GM12878 (cell line): ENCODE measurements at regions not wholly inside any gene's neighbourhood (a gene's known extent, or its start where the extent isn't known, plus 50 kb on each side); places are given as distances from the start of the nearest gene placed in this dataset.

ENCODE experiments used
- ATAC-seq: fragments of 200-7000 bp; cut with Tn5 transposase; 3 replicates; pipeline ENCODE4 v1.9.1; 2020; ENCODE audit warnings: mild to moderate bottlenecking, moderate library complexity
- BruUV-seq: library from RNA; stranded (reverse); fragments of 400-500 nt; replicated peaks from 2 replicates; lab custom pipeline; 2021; lab: Mats Ljungman, UMichigan
- CTCF ChIA-PET: fragments of 300-600 bp; sonication (Branson Sonifier 250); formaldehyde crosslinking; extraction: SDS; loops from one replicate; lab custom pipeline; 2021; ENCODE audit warnings: inconsistent platforms; lab: Yijun Ruan, JAX
- POLR2A ChIA-PET: fragments of 350-600 bp; formaldehyde crosslinking; extraction: SDS; loops from one replicate; lab custom pipeline; 2021; ENCODE audit warnings: inconsistent platforms; lab: Charles Lee
- RAD21 ChIA-PET: fragments of 300-600 bp; sonication (Branson Sonifier 250); formaldehyde crosslinking; loops from one replicate; lab custom pipeline; 2023; ENCODE audit warnings: antibody characterized with exemption; ENCODE audit not compliant: unreplicated experiment; lab: Charles Lee
- SMC1A ChIA-PET: fragments of 300-600 bp; sonication (Branson Sonifier 250); formaldehyde crosslinking; loops from one replicate; lab custom pipeline; 2023; ENCODE audit not compliant: unreplicated experiment, uncharacterized antibody; lab: Charles Lee
- DNase-seq: peaks from one replicate; pipeline ENCODE4 v3.0.0-alpha.2; 2011; ENCODE audit warnings: low read depth, low spot score
- FAIRE-seq: peaks from 3 replicates; lab custom pipeline; 2011; peaks lifted over from hg19 to GRCh38; lab: Jason Lieb, UNC
- H2AFZ ChIP-seq: 2 replicates; pipeline ENCODE4 v1.6.0; 2011; ENCODE audit warnings: low read depth, low read length, control low read depth; ENCODE audit not compliant: control insufficient read depth
- H3K27ac ChIP-seq: 2 replicates; pipeline ENCODE4 v1.5.1; 2011; ENCODE audit warnings: control low read depth; ENCODE audit not compliant: control insufficient read depth, insufficient read depth
- H3K27me3 ChIP-seq, 2 experiments: replicated peaks in 1 of 2; 2 replicates each; pipeline versions ENCODE4 v1.6.0 to v1.6.1; 2011; ENCODE audit warnings: low read length in 1 of 2; ENCODE audit not compliant: control insufficient read depth in 2 of 2, insufficient read depth in 2 of 2
- H3K36me3 ChIP-seq, 2 experiments: 2 replicates each; pipeline ENCODE4 v1.5.1; 2011; ENCODE audit warnings: low read length in 1 of 2; ENCODE audit not compliant: control insufficient read depth in 2 of 2, insufficient read depth in 2 of 2
- H3K4me1 ChIP-seq: 2 replicates; pipeline ENCODE4 v1.6.1; 2011; ENCODE audit warnings: mild to moderate bottlenecking, low read length, moderate library complexity, mixed read lengths; ENCODE audit not compliant: control insufficient read depth, insufficient read depth
- H3K4me2 ChIP-seq: 2 replicates; pipeline ENCODE4 v1.6.0; 2011; ENCODE audit warnings: control low read depth; ENCODE audit not compliant: control insufficient read depth, insufficient read depth
- H3K4me3 ChIP-seq: fragments of 200-600 bp; sonication (generic); 2 replicates; pipeline ENCODE4 v1.5.1; 2016
- H3K79me2 ChIP-seq: 2 replicates; pipeline ENCODE4 v1.6.0; 2011; ENCODE audit warnings: low read length; ENCODE audit not compliant: control insufficient read depth, insufficient read depth
- H3K9ac ChIP-seq: 2 replicates; pipeline ENCODE4 v1.8.0; 2011; ENCODE audit warnings: low read length, control low read depth, mixed read lengths; ENCODE audit not compliant: control insufficient read depth, insufficient read depth
- H3K9me3 ChIP-seq: replicated peaks from 3 replicates; pipeline ENCODE4 v1.5.1; 2011; ENCODE audit warnings: mild to moderate bottlenecking, low read length; ENCODE audit not compliant: control insufficient read depth, insufficient read depth
- H4K20me1 ChIP-seq: 2 replicates; pipeline ENCODE4 v1.6.0; 2011; ENCODE audit not compliant: control insufficient read depth, insufficient read depth
- BCLAF1 ChIP-seq: fragments of 450-650 bp; IDR thresholded peaks from 2 replicates; pipeline ENCODE4 v1.6.1; 2017; ENCODE audit warnings: antibody characterized with exemption, mild to moderate bottlenecking, moderate library complexity
- BHLHE40 ChIP-seq, 2 experiments: fragments of 450-650 bp in 1 of 2; IDR thresholded peaks; 2 replicates each; pipeline ENCODE4 v1.6.1; 2011 to 2017; ENCODE audit warnings: low read depth in 2 of 2, borderline replicate concordance in 1 of 2, improper control_type of control experiment in 1 of 2, low read length in 1 of 2, mild to moderate bottlenecking in 1 of 2
- CUX1 ChIP-seq: IDR thresholded peaks from 2 replicates; pipeline ENCODE4 v1.6.1; 2012; ENCODE audit warnings: improper control_type of control experiment, low read depth, low read length; ENCODE audit not compliant: insufficient replicate concordance
- DPF2 ChIP-seq: fragments of 450-650 bp; IDR thresholded peaks from 2 replicates; pipeline ENCODE4 v1.6.1; 2017; ENCODE audit warnings: mild to moderate bottlenecking
- PML ChIP-seq: IDR thresholded peaks from 2 replicates; pipeline ENCODE4 v1.6.1; 2012; ENCODE audit warnings: low read length, inconsistent platforms
- STAT3 ChIP-seq: IDR thresholded peaks from 2 replicates; pipeline ENCODE4 v1.6.1; 2011; ENCODE audit warnings: low read depth, low read length, improper control_type of control experiment
- TCF7 ChIP-seq: IDR thresholded peaks from 2 replicates; pipeline ENCODE4 v1.6.1; 2014; ENCODE audit warnings: antibody characterized with exemption, borderline replicate concordance
- ZNF622 ChIP-seq: fragments of 450-650 bp; IDR thresholded peaks from 2 replicates; pipeline ENCODE4 v1.6.1; 2017; ENCODE audit warnings: mild to moderate bottlenecking, inconsistent platforms
- WGBS: methylation state at CpG from one replicate; pipeline ENCODE4 v1.1.6; 2016; ENCODE audit warnings: low lambda C conversion rate; ENCODE audit not compliant: insufficient replicate concordance, insufficient coverage; ENCODE audit errors: missing lambda C conversion rate; 5-methylcytosine and 5-hydroxymethylcytosine counted together
- in situ Hi-C: fragments of 300-500 bp; cut with MboI; formaldehyde crosslinking; loops from 9 replicates; pipeline ENCODE4 v1.14.3; 2018; ENCODE audit warnings: mixed read lengths
- intact Hi-C: fragments of 100-400 bp; cut with micrococcal nuclease; formaldehyde crosslinking; loops from one replicate; pipeline ENCODE4 v1.14.2; 2022; ENCODE audit not compliant: unreplicated experiment
- TF ChIP-seq, protein P1 (sequence below): fragments of 450-650 bp; IDR thresholded peaks from 2 replicates; pipeline ENCODE4 v1.6.1; 2018; ENCODE audit warnings: borderline replicate concordance, mild to moderate bottlenecking; ENCODE audit not compliant: partially characterized antibody
- TF ChIP-seq, protein P2 (sequence below): IDR thresholded peaks from 2 replicates; pipeline ENCODE4 v1.6.1; 2011; ENCODE audit warnings: borderline replicate concordance, low read depth, mild to moderate bottlenecking, moderate library complexity, mixed read lengths, low read length; ENCODE audit not compliant: insufficient read depth; ENCODE audit errors: extremely low read length

- TF ChIP-seq, protein P1, sequence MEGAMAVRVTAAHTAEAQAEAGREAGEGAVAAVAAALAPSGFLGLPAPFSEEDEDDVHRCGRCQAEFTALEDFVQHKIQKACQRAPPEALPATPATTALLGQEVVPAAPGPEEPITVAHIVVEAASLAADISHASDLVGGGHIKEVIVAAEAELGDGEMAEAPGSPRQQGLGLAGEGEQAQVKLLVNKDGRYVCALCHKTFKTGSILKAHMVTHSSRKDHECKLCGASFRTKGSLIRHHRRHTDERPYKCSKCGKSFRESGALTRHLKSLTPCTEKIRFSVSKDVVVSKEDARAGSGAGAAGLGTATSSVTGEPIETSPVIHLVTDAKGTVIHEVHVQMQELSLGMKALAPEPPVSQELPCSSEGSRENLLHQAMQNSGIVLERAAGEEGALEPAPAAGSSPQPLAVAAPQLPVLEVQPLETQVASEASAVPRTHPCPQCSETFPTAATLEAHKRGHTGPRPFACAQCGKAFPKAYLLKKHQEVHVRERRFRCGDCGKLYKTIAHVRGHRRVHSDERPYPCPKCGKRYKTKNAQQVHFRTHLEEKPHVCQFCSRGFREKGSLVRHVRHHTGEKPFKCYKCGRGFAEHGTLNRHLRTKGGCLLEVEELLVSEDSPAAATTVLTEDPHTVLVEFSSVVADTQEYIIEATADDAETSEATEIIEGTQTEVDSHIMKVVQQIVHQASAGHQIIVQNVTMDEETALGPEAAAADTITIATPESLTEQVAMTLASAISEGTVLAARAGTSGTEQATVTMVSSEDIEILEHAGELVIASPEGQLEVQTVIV: no peak
Measured at GRCh38 chr3:64353226-64353625, 128.0 kb upstream of the PRICKLE2 start (continued).

DNA sequence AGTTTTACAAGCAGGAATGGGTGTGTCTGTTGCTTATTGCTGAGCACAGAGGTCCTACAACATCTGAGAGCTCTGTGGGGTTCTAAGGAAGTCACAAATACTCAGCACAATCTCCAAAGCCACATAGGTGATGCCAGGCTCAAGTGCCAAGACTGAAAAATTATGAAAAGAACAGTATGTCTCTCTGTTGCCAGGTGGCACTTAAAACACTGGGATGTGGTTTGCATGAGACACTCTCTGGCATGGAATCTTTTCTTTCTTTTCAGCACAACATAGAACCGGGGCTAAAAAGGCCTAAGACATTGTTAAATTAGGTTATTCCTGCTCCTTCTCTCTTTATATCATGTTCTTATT, 127.3 kb upstream of the PRICKLE2 start:
- H3K4me2 ChIP-seq: no peak overlapping the region
- intact Hi-C loops: no loop called here
- TF ChIP-seq BCLAF1: no peak
- TF ChIP-seq DPF2: no peak
- TF ChIP-seq, protein P2, sequence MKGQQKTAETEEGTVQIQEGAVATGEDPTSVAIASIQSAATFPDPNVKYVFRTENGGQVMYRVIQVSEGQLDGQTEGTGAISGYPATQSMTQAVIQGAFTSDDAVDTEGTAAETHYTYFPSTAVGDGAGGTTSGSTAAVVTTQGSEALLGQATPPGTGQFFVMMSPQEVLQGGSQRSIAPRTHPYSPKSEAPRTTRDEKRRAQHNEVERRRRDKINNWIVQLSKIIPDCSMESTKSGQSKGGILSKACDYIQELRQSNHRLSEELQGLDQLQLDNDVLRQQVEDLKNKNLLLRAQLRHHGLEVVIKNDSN: no peak
- no peak for TF ChIP-seq TCF7
- TF ChIP-seq BHLHE40 (IDR thresholded peaks at IDR 0.05; ENCODE audit: borderline replicate concordance in 1 of 2, low read depth in 2 of 2, low read length in 1 of 2): no peak
- no peak for TF ChIP-seq CUX1
- no peak for TF ChIP-seq STAT3
- TF ChIP-seq PML: no peak
- TF ChIP-seq ZNF622: no peak

More for the DNA sequence above, 127.3 kb upstream of the PRICKLE2 start:
- Histone ChIP-seq H3K9me3 (no peaks in the 10 kb centered on the region), H3K4me3 (no peak overlapping the region), H3K27me3 (no peaks in the 10 kb centered on the region; a peak in 1 of 4 replicates), H2AFZ (no peak overlapping the region), H4K20me1 (no peaks in the 10 kb centered on the region), H3K27ac (no peak overlapping the region), H3K79me2 (no peaks in the 10 kb centered on the region), H3K9ac (no peak overlapping the region), H3K36me3 (no peaks in the 10 kb centered on the region), H3K4me1 (no peaks in the 10 kb centered on the region)
- DNase-seq: no peak
- no TSS peak for BruUV-seq
- RAD21 ChIA-PET: no interaction called here
- POLR2A ChIA-PET: no interaction called here
- in situ Hi-C loops: no loop called here
- no peak for FAIRE-seq
- SMC1A ChIA-PET: interaction anchor here (0.9 to 7.3 kb wide), 7 partner anchors 9 to 90 kb away, joined by 3 to 32 read pairs (median 4); no protein-coding TSS in a partner anchor
- CTCF ChIA-PET: no interaction called here
- ATAC-seq: no peak
- 0% methylated on average over 1 of the region's 1 CpG for WGBS
